ENCODE measurements at regions not wholly inside any gene's neighbourhood (a gene's known extent, or its start where the extent isn't known, plus 50 kb on each side); places are given as distances from the start of the nearest gene placed in this dataset.

- intact Hi-C loops (cut with DNase I; ENCODE audit: low total_unique reads) (loop anchor here (5.0 kb wide), 1 partner anchor 106 kb away; no protein-coding TSS in a partner anchor), in situ Hi-C loops (cut with MboI; ENCODE audit: low sequenced_read_pairs in 4 of 4) (no loop called here)
- TF ChIP-seq POLR2A (IDR thresholded peaks at IDR 0.05) (no peak), CTCF (IDR thresholded peaks at IDR 0.05 in 4 of 5, conservative IDR thresholded peaks at IDR 0.05 in 1 of 5) (peak in 1 of 5 experiments; percentile 13)
- H3K9me3 ChIP-seq: no peaks in the 10 kb centered on the region
- ATAC-seq (no peak), DNase-seq (no peak)
- no peaks in the 10 kb centered on the region for H3K27me3 ChIP-seq
- H3K36me3 ChIP-seq: no peaks in the 10 kb centered on the region
- H3K27ac ChIP-seq: no peak overlapping the region
- H3K4me3 ChIP-seq: no peak overlapping the region
- H3K4me1 ChIP-seq: no peaks in the 10 kb centered on the region
Observed at GRCh38 chr9:79233542-79233941, 338.2 kb upstream of the TLE4 start.

- TF ChIP-seq CTCF (IDR thresholded peaks at IDR 0.05 in 4 of 5, conservative IDR thresholded peaks at IDR 0.05 in 1 of 5): no peak
- no peak for TF ChIP-seq POLR2A (IDR thresholded peaks at IDR 0.05)
- ATAC-seq (no peak), DNase-seq (no peak)
- intact Hi-C loops (cut with DNase I; ENCODE audit: low total_unique reads) (no loop called here), in situ Hi-C loops (cut with MboI; ENCODE audit: low sequenced_read_pairs in 4 of 4) (no loop called here)
- no peak overlapping the region for H3K4me3 ChIP-seq
- H3K27me3 ChIP-seq: no peaks in the 10 kb centered on the region
- no peaks in the 10 kb centered on the region for H3K9me3 ChIP-seq
- H3K4me1 ChIP-seq: no peaks in the 10 kb centered on the region
- no peaks in the 10 kb centered on the region for H3K36me3 ChIP-seq
- H3K27ac ChIP-seq: no peak overlapping the region
Observed at GRCh38 chr9:79236466-79236865, 335.3 kb upstream of the TLE4 start.

GRCh38 chr9:79237861-79238260, 333.9 kb upstream of the TLE4 start:
- Histone ChIP-seq H3K27ac (no peak overlapping the region), H3K9me3 (no peaks in the 10 kb centered on the region), H3K4me3 (no peak overlapping the region), H3K36me3 (no peaks in the 10 kb centered on the region), H3K27me3 (no peaks in the 10 kb centered on the region), H3K4me1 (no peaks in the 10 kb centered on the region)
- in situ Hi-C loops (cut with MboI; ENCODE audit: low sequenced_read_pairs in 4 of 4) (no loop called here), intact Hi-C loops (cut with DNase I; ENCODE audit: low total_unique reads) (no loop called here)
- ATAC-seq (no peak), DNase-seq (no peak)
- TF ChIP-seq POLR2A (IDR thresholded peaks at IDR 0.05) (no peak), CTCF (IDR thresholded peaks at IDR 0.05 in 4 of 5, conservative IDR thresholded peaks at IDR 0.05 in 1 of 5) (no peak)

GRCh38 chr9:79240774-79241173, 331.0 kb upstream of the TLE4 start:
- no peaks in the 10 kb centered on the region for H3K27me3 ChIP-seq
- TF ChIP-seq POLR2A (IDR thresholded peaks at IDR 0.05) (no peak), CTCF (IDR thresholded peaks at IDR 0.05 in 4 of 5, conservative IDR thresholded peaks at IDR 0.05 in 1 of 5) (no peak)
- intact Hi-C loops (cut with DNase I; ENCODE audit: low total_unique reads): no loop called here
- no peaks in the 10 kb centered on the region for H3K36me3 ChIP-seq
- DNase-seq: no peak
- H3K27ac ChIP-seq: no peak overlapping the region
- in situ Hi-C loops (cut with MboI; ENCODE audit: low sequenced_read_pairs in 4 of 4): no loop called here
- H3K9me3 ChIP-seq: no peaks in the 10 kb centered on the region
- ATAC-seq: no peak
- no peaks in the 10 kb centered on the region for H3K4me1 ChIP-seq
- no peak overlapping the region for H3K4me3 ChIP-seq

- TF ChIP-seq CTCF (IDR thresholded peaks at IDR 0.05 in 4 of 5, conservative IDR thresholded peaks at IDR 0.05 in 1 of 5): no peak
- ATAC-seq (no peak), DNase-seq (no peak)
- no peaks in the 10 kb centered on the region for H3K36me3 ChIP-seq
- no peaks in the 10 kb centered on the region for H3K27me3 ChIP-seq
- no peaks in the 10 kb centered on the region for H3K4me1 ChIP-seq
- no peak overlapping the region for H3K4me3 ChIP-seq
- intact Hi-C loops (cut with DNase I; ENCODE audit: low total_unique reads) (no loop called here), in situ Hi-C loops (cut with MboI; ENCODE audit: low sequenced_read_pairs in 4 of 4) (no loop called here)
- no peaks in the 10 kb centered on the region for H3K9me3 ChIP-seq
- no peak overlapping the region for H3K27ac ChIP-seq
Observed at GRCh38 chr9:79242489-79242888, 329.3 kb upstream of the TLE4 start.

Data from gastrocnemius medialis (tissue), 4 donors.